ENCODE measurements at regions not wholly inside any gene's neighbourhood (a gene's known extent, or its start where the extent isn't known, plus 50 kb on each side); places are given as distances from the start of the nearest gene placed in this dataset.

- no peak for TF ChIP-seq CTCF (conservative IDR thresholded peaks at IDR 0.05 in 1 of 2, IDR thresholded peaks at IDR 0.05 in 1 of 2; ENCODE audit: extremely low read depth in 1 of 2, insufficient read depth in 1 of 2, low read depth in 1 of 2, low read length in 2 of 2)
- TF ChIP-seq EZH2 (IDR thresholded peaks at IDR 0.05; ENCODE audit: borderline replicate concordance, low read length): no peak
These were observed 89.8 kb upstream of the TGIF1 start for GRCh38 chr18:3360211-3360610.
